Upper lobe of right lung (tissue), 1 donor: ENCODE measurements at regions not wholly inside any gene's neighbourhood (a gene's known extent, or its start where the extent isn't known, plus 50 kb on each side); places are given as distances from the start of the nearest gene placed in this dataset.

Experiments
- ATAC-seq: fragments of 200-7000 bp; cut with Tn5 transposase; one replicate; pipeline ENCODE4 v1.9.1; 2020; ENCODE audit warnings: mild to moderate bottlenecking, moderate library complexity
- DNase-seq: peaks from one replicate; pipeline ENCODE4 v3.0.0-alpha.2; 2020
- H3K27ac ChIP-seq: fragments of 200-600 bp; one replicate; pipeline ENCODE4 v1.8.0; 2022
- H3K27me3 ChIP-seq: fragments of 200-600 bp; one replicate; pipeline ENCODE4 v1.8.0; 2022; ENCODE audit warnings: mild to moderate bottlenecking
- H3K36me3 ChIP-seq: fragments of 200-600 bp; one replicate; pipeline ENCODE4 v1.8.0; 2022
- H3K4me1 ChIP-seq: fragments of 200-600 bp; one replicate; pipeline ENCODE4 v1.8.0; 2022
- H3K4me3 ChIP-seq: fragments of 200-600 bp; one replicate; pipeline ENCODE4 v1.8.0; 2022; ENCODE audit warnings: mild to moderate bottlenecking
- H3K9me3 ChIP-seq: fragments of 200-600 bp; one replicate; pipeline ENCODE4 v1.8.0; 2022
- CTCF ChIP-seq: fragments of 200-600 bp; IDR thresholded peaks from one replicate; pipeline ENCODE4 v1.8.0; 2022; ENCODE audit warnings: antibody characterized with exemption
- intact Hi-C: fragments of 100-400 bp; cut with DNase I; formaldehyde crosslinking; loops from one replicate; pipeline ENCODE4 v1.11.0; 2022
- donor health status: DM: no; HTN: yes; CAD: no; lungs with severe emphysema.

- Histone ChIP-seq H3K36me3 (no peaks in the 10 kb centered on the region), H3K4me3 (no peak overlapping the region), H3K27ac (no peak overlapping the region), H3K27me3 (no peaks in the 10 kb centered on the region), H3K4me1 (no peaks in the 10 kb centered on the region), H3K9me3 (no peaks in the 10 kb centered on the region)
- no peak for ATAC-seq
- DNase-seq = no peak
- no peak for TF ChIP-seq CTCF
- intact Hi-C loops = no loop called here
Observed at GRCh38 chr6:147065786-147066185, 138.4 kb upstream of the STXBP5 start.

- Histone ChIP-seq H3K36me3 (no peaks in the 10 kb centered on the region), H3K27me3 (no peaks in the 10 kb centered on the region), H3K27ac (no peak overlapping the region), H3K4me3 (no peak overlapping the region), H3K9me3 (no peaks in the 10 kb centered on the region), H3K4me1 (no peaks in the 10 kb centered on the region)
- TF ChIP-seq CTCF = no peak
- intact Hi-C loops = no loop called here
- ATAC-seq (no peak), DNase-seq (no peak)
Observed at GRCh38 chr6:147067184-147067583, 137.0 kb upstream of the STXBP5 start.

- Histone ChIP-seq H3K27me3 (no peaks in the 10 kb centered on the region), H3K36me3 (no peaks in the 10 kb centered on the region), H3K4me1 (no peaks in the 10 kb centered on the region), H3K4me3 (no peak overlapping the region), H3K9me3 (no peaks in the 10 kb centered on the region), H3K27ac (no peak overlapping the region)
- DNase-seq (no peak), ATAC-seq (no peak)
- intact Hi-C loops = no loop called here
- TF ChIP-seq CTCF = no peak
Observed at GRCh38 chr6:147071776-147072175, 132.4 kb upstream of the STXBP5 start.

- no peaks in the 10 kb centered on the region for H3K4me1 ChIP-seq
- ATAC-seq (no peak), DNase-seq (no peak)
- no peak for TF ChIP-seq CTCF
- no peaks in the 10 kb centered on the region for H3K9me3 ChIP-seq
- H3K36me3 ChIP-seq = no peaks in the 10 kb centered on the region
- H3K4me3 ChIP-seq = no peak overlapping the region
- H3K27ac ChIP-seq = no peak overlapping the region
- H3K27me3 ChIP-seq = no peaks in the 10 kb centered on the region
- intact Hi-C loops = no loop called here
Observed at GRCh38 chr6:147075381-147075780, 128.8 kb upstream of the STXBP5 start.

- H3K4me3 ChIP-seq = no peak overlapping the region
- no peaks in the 10 kb centered on the region for H3K27me3 ChIP-seq
- H3K27ac ChIP-seq = no peak overlapping the region
- ATAC-seq = peak; percentile 97
- DNase-seq = peak; percentile 85
- H3K36me3 ChIP-seq = no peaks in the 10 kb centered on the region
- TF ChIP-seq CTCF = no peak
- no peaks in the 10 kb centered on the region for H3K9me3 ChIP-seq
- intact Hi-C loops = no loop called here
- no peaks in the 10 kb centered on the region for H3K4me1 ChIP-seq
Observed at GRCh38 chr6:147077251-147077650, 127.0 kb upstream of the STXBP5 start.

- ATAC-seq (no peak), DNase-seq (no peak)
- H3K4me3 ChIP-seq = no peak overlapping the region
- intact Hi-C loops = no loop called here
- no peaks in the 10 kb centered on the region for H3K9me3 ChIP-seq
- H3K4me1 ChIP-seq = no peaks in the 10 kb centered on the region
- no peak for TF ChIP-seq CTCF
- no peak overlapping the region for H3K27ac ChIP-seq
- H3K27me3 ChIP-seq = no peaks in the 10 kb centered on the region
- no peaks in the 10 kb centered on the region for H3K36me3 ChIP-seq
Observed at GRCh38 chr6:147078106-147078505, 126.1 kb upstream of the STXBP5 start.
